ENCODE measurements at regions not wholly inside any gene's neighbourhood (a gene's known extent, or its start where the extent isn't known, plus 50 kb on each side); places are given as distances from the start of the nearest gene placed in this dataset.

DNA sequence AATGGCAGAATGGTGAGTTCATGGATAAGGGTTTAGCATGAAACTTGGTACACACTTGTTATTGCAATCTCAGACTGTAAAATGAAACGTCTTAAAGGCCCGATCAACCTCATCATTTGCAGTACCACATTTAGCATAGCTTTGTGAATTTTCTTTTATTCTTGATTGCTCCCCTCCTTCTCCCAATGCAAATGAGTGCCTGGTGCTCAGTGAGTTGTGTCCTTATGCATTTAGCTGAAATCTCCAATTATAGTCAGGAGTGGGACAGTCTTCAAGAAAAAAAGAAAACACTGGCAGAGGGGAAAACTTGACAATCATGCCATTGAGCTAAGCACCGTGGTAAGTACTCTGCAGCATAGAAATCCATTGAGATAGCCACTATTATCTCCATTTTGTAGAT, 161.0 kb upstream of the HMCN1 start:
- Histone ChIP-seq H3K4me3 (ENCODE audit: low read length) (no peak overlapping the region), H4K20me1 (ENCODE audit: insufficient read depth, low read length) (no peaks in the 10 kb centered on the region), H3K79me2 (ENCODE audit: low read length) (no peaks in the 10 kb centered on the region), H3K4me1 (ENCODE audit: low read length) (peaks cover 12% of the 10 kb centered on the region; the same call in 1 of the 2 replicates), H3K36me3 (replicated peaks; ENCODE audit: insufficient read depth, low read length) (no peaks in the 10 kb centered on the region), H3K9me3 (replicated peaks; ENCODE audit: insufficient read depth, low read length) (no peaks in the 10 kb centered on the region), H2AFZ (ENCODE audit: low read length) (no peak overlapping the region), H3K9ac (ENCODE audit: low read length) (no peak overlapping the region), H3K27me3 (replicated peaks; ENCODE audit: insufficient read depth, low read length) (no peaks in the 10 kb centered on the region), H3F3A (ENCODE audit: insufficient read depth, low read length) (peaks cover 4% of the 10 kb centered on the region; the same call in 1 of the 2 replicates), H3K9me2 (replicated peaks; ENCODE audit: insufficient read depth, low read length) (no peaks in the 10 kb centered on the region), H3K27ac (ENCODE audit: low read length) (no peak overlapping the region), H3K4me2 (ENCODE audit: low read depth, low read length) (no peak overlapping the region)
- no peak for DNase-seq
- TF ChIP-seq EZH2 (optimal IDR thresholded peaks at IDR 0.05; ENCODE audit: low read depth, low read length) (no peak), EZH2phosphoT487 (IDR thresholded peaks at IDR 0.05; ENCODE audit: low read length) (no peak)
- TF ChIP-seq, protein P1, sequence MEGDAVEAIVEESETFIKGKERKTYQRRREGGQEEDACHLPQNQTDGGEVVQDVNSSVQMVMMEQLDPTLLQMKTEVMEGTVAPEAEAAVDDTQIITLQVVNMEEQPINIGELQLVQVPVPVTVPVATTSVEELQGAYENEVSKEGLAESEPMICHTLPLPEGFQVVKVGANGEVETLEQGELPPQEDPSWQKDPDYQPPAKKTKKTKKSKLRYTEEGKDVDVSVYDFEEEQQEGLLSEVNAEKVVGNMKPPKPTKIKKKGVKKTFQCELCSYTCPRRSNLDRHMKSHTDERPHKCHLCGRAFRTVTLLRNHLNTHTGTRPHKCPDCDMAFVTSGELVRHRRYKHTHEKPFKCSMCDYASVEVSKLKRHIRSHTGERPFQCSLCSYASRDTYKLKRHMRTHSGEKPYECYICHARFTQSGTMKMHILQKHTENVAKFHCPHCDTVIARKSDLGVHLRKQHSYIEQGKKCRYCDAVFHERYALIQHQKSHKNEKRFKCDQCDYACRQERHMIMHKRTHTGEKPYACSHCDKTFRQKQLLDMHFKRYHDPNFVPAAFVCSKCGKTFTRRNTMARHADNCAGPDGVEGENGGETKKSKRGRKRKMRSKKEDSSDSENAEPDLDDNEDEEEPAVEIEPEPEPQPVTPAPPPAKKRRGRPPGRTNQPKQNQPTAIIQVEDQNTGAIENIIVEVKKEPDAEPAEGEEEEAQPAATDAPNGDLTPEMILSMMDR (IDR thresholded peaks at IDR 0.05; ENCODE audit: low read length), result no peak

DNA sequence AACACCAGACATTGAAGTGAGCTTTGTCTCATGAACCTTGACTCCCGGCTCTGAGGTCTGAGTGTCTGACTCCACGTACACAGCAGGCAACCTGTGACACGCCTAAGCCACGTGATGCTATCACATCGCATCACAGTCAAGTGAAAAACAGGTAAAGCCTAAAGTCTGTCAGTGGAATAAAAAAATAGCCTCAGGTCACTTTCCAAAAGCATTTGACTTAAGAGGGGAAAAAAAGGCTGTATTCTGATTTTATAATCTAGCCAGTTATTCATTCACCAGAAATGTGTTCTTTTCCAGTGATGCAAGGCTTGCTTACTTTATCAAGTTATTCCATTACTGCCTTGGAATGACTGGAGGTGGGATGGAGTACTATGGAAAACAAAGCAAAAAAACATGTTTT, 163.2 kb upstream of the HMCN1 start:
- Histone ChIP-seq H3K9me2 (replicated peaks; ENCODE audit: insufficient read depth, low read length) (no peaks in the 10 kb centered on the region), H3K9me3 (replicated peaks; ENCODE audit: insufficient read depth, low read length) (no peaks in the 10 kb centered on the region), H3K27ac (ENCODE audit: low read length) (no peak overlapping the region), H3K4me2 (ENCODE audit: low read depth, low read length) (no peak overlapping the region), H3K27me3 (replicated peaks; ENCODE audit: insufficient read depth, low read length) (no peaks in the 10 kb centered on the region), H3K4me1 (ENCODE audit: low read length) (peaks cover 19% of the 10 kb centered on the region), H3F3A (ENCODE audit: insufficient read depth, low read length) (peaks cover 4% of the 10 kb centered on the region; the same call in 1 of the 2 replicates), H3K36me3 (replicated peaks; ENCODE audit: insufficient read depth, low read length) (no peaks in the 10 kb centered on the region), H4K20me1 (ENCODE audit: insufficient read depth, low read length) (no peaks in the 10 kb centered on the region), H3K9ac (ENCODE audit: low read length) (no peak overlapping the region), H3K4me3 (ENCODE audit: low read length) (no peak overlapping the region), H3K79me2 (ENCODE audit: low read length) (no peaks in the 10 kb centered on the region), H2AFZ (ENCODE audit: low read length) (no peak overlapping the region)
- DNase-seq, result no peak
- TF ChIP-seq, protein P1 (IDR thresholded peaks at IDR 0.05; ENCODE audit: low read length), result no peak

DNA sequence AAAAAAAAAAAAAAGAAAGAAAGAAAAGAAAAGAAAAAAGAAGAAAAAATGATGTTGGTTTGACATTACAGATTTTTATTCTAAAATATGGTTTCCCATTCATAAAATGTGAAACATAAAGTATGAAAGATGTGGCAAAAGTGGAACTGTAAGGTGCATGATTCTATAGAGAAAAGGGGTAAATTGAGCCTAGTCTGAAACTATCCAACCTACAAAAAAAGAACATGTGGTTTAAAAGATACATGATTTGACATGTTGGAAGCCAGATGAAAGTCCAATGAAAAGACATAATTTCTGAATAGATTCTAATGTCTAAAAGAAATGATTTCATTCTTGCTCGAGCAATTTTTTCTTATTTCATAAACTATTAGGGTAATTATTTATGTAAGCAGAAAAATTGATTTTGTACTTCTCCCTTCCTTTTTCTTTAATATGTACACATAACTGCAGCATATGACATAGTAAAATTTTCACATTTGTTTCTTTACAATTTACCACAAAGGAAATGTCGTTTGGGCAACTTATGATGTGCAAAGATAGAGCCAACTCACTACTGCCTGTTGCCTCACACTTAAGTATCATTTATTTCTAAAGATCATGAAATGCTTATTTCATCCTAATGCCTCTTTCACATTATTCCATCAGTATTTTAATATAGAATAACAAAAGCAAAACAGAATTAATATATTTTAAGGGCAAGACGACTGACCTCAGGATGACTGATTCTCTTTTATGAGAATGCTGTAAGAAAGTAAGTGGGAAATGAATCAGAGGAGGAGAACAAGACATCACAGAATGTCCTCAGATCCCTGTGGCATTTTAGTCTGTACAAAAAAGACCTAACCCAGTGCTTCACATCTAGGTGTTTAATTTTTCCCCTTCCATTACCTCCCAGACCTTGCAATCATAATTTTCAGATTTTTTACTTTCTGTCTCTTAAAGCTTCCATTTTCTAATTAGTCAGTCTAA, 165.8 kb upstream of the HMCN1 start:
- Histone ChIP-seq H3K27ac (ENCODE audit: low read length) (peak overlapping the region; percentile 30; the same call in 1 of the 2 replicates), H3K9ac (ENCODE audit: low read length) (no peak overlapping the region), H3K4me2 (ENCODE audit: low read depth, low read length) (peak overlapping the region; percentile 28), H3K36me3 (replicated peaks; ENCODE audit: insufficient read depth, low read length) (no peaks in the 10 kb centered on the region), H3K9me3 (replicated peaks; ENCODE audit: insufficient read depth, low read length) (no peaks in the 10 kb centered on the region), H3K9me2 (replicated peaks; ENCODE audit: insufficient read depth, low read length) (no peaks in the 10 kb centered on the region), H3K4me1 (ENCODE audit: low read length) (peaks cover 19% of the 10 kb centered on the region), H3K27me3 (replicated peaks; ENCODE audit: insufficient read depth, low read length) (no peaks in the 10 kb centered on the region), H3F3A (ENCODE audit: insufficient read depth, low read length) (peaks cover 4% of the 10 kb centered on the region; the same call in 1 of the 2 replicates), H3K79me2 (ENCODE audit: low read length) (no peaks in the 10 kb centered on the region), H4K20me1 (ENCODE audit: insufficient read depth, low read length) (no peaks in the 10 kb centered on the region), H3K4me3 (ENCODE audit: low read length) (no peak overlapping the region), H2AFZ (ENCODE audit: low read length) (no peak overlapping the region)
- TF ChIP-seq, protein P1 (IDR thresholded peaks at IDR 0.05; ENCODE audit: low read length), result no peak
- DNase-seq, result peak; percentile 52
